Vagina (tissue), 2 donors: ENCODE measurements at regions not wholly inside any gene's neighbourhood (a gene's known extent, or its start where the extent isn't known, plus 50 kb on each side); places are given as distances from the start of the nearest gene placed in this dataset.

Experiments
- CTCF ChIP-seq, 3 experiments: fragments of 450-650 bp in 2 of 3; fragments of 200-600 bp in 1 of 3; sonication (generic) in 1 of 3; IDR thresholded peaks; one replicate each; pipeline ENCODE4 v1.5.1; 2017 to 2019; ENCODE audit warnings: antibody characterized with exemption in 3 of 3, mild to moderate bottlenecking in 2 of 3, moderate library complexity in 2 of 3
- POLR2A ChIP-seq, 2 donors: fragments of 450-650 bp; IDR thresholded peaks; one replicate each; pipeline ENCODE4 v1.6.1; 2017; ENCODE audit warnings: antibody characterized with exemption in 2 of 2, mild to moderate bottlenecking in 2 of 2, moderate library complexity in 2 of 2
- POLR2AphosphoS5 ChIP-seq, 2 donors: sonication (generic); formaldehyde crosslinking; IDR thresholded peaks; one replicate each; pipeline ENCODE4 v1.9.0; 2017; ENCODE audit warnings: antibody characterized with exemption in 2 of 2, mild to moderate bottlenecking in 2 of 2, low read depth in 1 of 2; ENCODE audit not compliant: insufficient read depth in 1 of 2

GRCh38 chr2:235149240-235149659 lies 197.4 kb downstream of the SH3BP4 start:
- TF ChIP-seq POLR2A (IDR thresholded peaks at IDR 0.05) (no peak), CTCF (IDR thresholded peaks at IDR 0.05) (no peak), POLR2AphosphoS5 (IDR thresholded peaks at IDR 0.05; ENCODE audit: insufficient read depth in 1 of 2, low read depth in 1 of 2) (no peak)
